SK-N-MC (cell line): ENCODE measurements at regions not wholly inside any gene's neighbourhood (a gene's known extent, or its start where the extent isn't known, plus 50 kb on each side); places are given as distances from the start of the nearest gene placed in this dataset.
"Not testable (repeated sequence)": the region's sequence is repeated elsewhere in the genome, so short reads cannot be mapped to it uniquely, and the experiment has no call there.

ENCODE experiments used
- DNase-seq: peaks from one replicate; pipeline ENCODE4 v3.0.0-alpha.2; 2011; ENCODE audit warnings: low read depth, low spot score
- H3K27ac ChIP-seq: fragments of 200-600 bp; sonication (generic); 2 replicates; pipeline ENCODE4 v1.5.1; 2016; ENCODE audit warnings: mixed run types
- H3K36me3 ChIP-seq: fragments of 200-600 bp; sonication (generic); 2 replicates; pipeline ENCODE4 v1.6.1; 2017; ENCODE audit warnings: antibody characterized with exemption, low read length, mixed read lengths; ENCODE audit not compliant: insufficient read depth
- H3K4me3 ChIP-seq: fragments of 200-600 bp; sonication (generic); 2 replicates; pipeline ENCODE4 v1.5.1; 2016
- H3K9ac ChIP-seq: fragments of 200-600 bp; sonication (generic); 2 replicates; pipeline ENCODE4 v1.8.0; 2017; ENCODE audit warnings: mixed run types, mixed read lengths; ENCODE audit not compliant: insufficient read length
- H3K9me3 ChIP-seq: fragments of 200-600 bp; sonication (generic); 2 replicates; pipeline ENCODE4 v1.6.1; 2017; ENCODE audit warnings: low read depth, mild to moderate bottlenecking, antibody characterized with exemption, low read length, moderate library complexity, mixed read lengths
- EZH2 ChIP-seq: fragments of 200-600 bp; sonication (generic); IDR thresholded peaks from one replicate; pipeline ENCODE4 v1.6.1; 2017; ENCODE audit warnings: antibody characterized with exemption
- FOXP2 ChIP-seq: optimal IDR thresholded peaks from 2 replicates; pipeline ENCODE3; 2011; ENCODE audit warnings: mild to moderate bottlenecking, moderate library complexity; ENCODE audit not compliant: insufficient read depth; ENCODE audit errors: extremely low read length, control extremely low read depth
- POLR2AphosphoS5 ChIP-seq: IDR thresholded peaks from 2 replicates; pipeline ENCODE4 v1.6.1; 2012; ENCODE audit warnings: mild to moderate bottlenecking, low read depth, low read length, borderline replicate concordance

- no peak overlapping the region for H3K9ac ChIP-seq
- TF ChIP-seq EZH2 (no peak), FOXP2 (no peak), POLR2AphosphoS5 (no peak)
- H3K4me3 ChIP-seq, result no peak overlapping the region
- no peaks in the 10 kb centered on the region for H3K9me3 ChIP-seq
- DNase-seq, result no peak
- H3K27ac ChIP-seq, result no peak overlapping the region
- no peaks in the 10 kb centered on the region for H3K36me3 ChIP-seq
Measured at GRCh38 chr15:96645796-96646195, 315.3 kb downstream of the NR2F2 start.

GRCh38 chr15:96648866-96649265 lies 318.4 kb downstream of the NR2F2 start:
- no peak for DNase-seq
- TF ChIP-seq FOXP2, result no peak
- no peak overlapping the region for H3K9ac ChIP-seq
- no peak overlapping the region for H3K4me3 ChIP-seq
- no peaks in the 10 kb centered on the region for H3K36me3 ChIP-seq
- H3K9me3 ChIP-seq, result no peaks in the 10 kb centered on the region
- H3K27ac ChIP-seq, result no peak overlapping the region

DNA sequence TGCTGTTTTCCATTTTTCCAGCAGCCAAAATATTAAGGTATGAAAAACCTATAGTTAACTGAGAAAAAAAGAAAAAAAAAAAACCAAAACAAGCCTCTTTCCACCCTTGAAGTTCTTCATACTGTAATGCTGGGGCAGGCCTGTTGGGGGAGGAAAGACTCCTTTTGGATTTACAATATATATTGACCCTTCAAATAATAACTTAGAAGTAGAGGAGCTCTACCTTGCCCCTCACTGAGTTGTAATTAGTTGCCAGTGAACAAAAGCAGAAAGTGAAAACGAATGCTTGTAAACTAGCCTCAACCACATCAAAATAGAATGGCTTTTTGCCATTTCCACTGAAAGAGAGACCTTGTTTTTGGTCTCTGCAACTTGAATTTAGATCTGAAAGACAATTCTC lies 326.6 kb downstream of the NR2F2 start:
- no peak overlapping the region for H3K9ac ChIP-seq
- no peak overlapping the region for H3K27ac ChIP-seq
- H3K9me3 ChIP-seq, result no peaks in the 10 kb centered on the region
- no peak overlapping the region for H3K4me3 ChIP-seq
- H3K36me3 ChIP-seq, result no peaks in the 10 kb centered on the region
- DNase-seq, result no peak
- no peak for TF ChIP-seq FOXP2
- TF ChIP-seq EZH2, result no peak
- TF ChIP-seq POLR2AphosphoS5, result no peak

- not testable (repeated sequence) for H3K27ac ChIP-seq, DNase-seq, H3K9me3 ChIP-seq, H3K4me3 ChIP-seq, H3K36me3 ChIP-seq, H3K9ac ChIP-seq
Measured at GRCh38 chr15:96666979-96667378, 336.5 kb downstream of the NR2F2 start.

DNA sequence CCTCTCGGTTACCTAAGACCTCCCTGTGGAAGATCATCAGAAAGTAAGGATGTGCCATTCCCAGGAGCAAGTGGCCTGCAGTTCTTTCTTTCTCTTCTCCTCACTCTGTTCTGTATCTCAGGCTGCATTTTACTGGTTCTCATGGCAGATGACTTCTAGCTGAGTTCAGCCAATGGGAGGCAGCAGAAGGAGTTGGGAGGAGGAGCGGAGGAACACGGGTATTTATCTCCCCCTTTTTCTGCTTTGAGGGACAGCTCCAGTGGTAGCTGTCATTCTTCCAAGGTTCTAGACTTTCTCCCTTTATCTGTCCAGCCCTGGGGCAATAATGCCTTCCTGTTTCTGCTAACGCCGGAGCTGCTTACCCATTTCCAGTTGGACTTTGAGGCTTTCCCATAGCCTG lies 339.9 kb downstream of the NR2F2 start:
- no peaks in the 10 kb centered on the region for H3K9me3 ChIP-seq
- DNase-seq, result no peak
- no peak overlapping the region for H3K4me3 ChIP-seq
- H3K9ac ChIP-seq, result no peak overlapping the region
- no peak overlapping the region for H3K27ac ChIP-seq
- no peak for TF ChIP-seq EZH2
- no peak for TF ChIP-seq FOXP2
- TF ChIP-seq POLR2AphosphoS5, result no peak
- no peaks in the 10 kb centered on the region for H3K36me3 ChIP-seq

DNA sequence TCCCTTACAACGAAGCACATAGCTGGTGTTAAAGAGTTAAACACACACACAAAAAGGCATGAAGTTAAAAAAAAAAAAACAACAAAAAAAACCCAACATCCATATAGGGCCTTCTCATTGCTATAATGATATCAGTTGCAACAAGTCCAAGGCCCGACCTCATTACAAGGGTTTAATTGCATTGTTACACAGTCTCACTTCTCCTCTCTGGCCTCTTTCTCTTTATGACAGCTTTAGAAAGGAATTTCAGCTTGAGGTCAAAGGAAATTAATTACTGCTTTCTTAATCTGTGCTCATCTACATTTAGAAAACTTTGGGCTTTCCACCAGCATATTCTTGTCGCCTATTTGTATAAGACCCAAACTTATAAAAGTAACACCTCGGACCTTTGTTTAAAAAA lies 342.1 kb downstream of the NR2F2 start:
- Histone ChIP-seq H3K4me3 (no peak overlapping the region), H3K9me3 (no peaks in the 10 kb centered on the region), H3K9ac (no peak overlapping the region), H3K27ac (no peak overlapping the region), H3K36me3 (no peaks in the 10 kb centered on the region)
- TF ChIP-seq EZH2 (no peak), POLR2AphosphoS5 (no peak), FOXP2 (no peak)
- no peak for DNase-seq

- no peak overlapping the region for H3K27ac ChIP-seq
- H3K9me3 ChIP-seq, result no peaks in the 10 kb centered on the region
- TF ChIP-seq POLR2AphosphoS5, result no peak
- TF ChIP-seq EZH2, result no peak
- no peak for TF ChIP-seq FOXP2
- no peaks in the 10 kb centered on the region for H3K36me3 ChIP-seq
- DNase-seq, result no peak
- H3K4me3 ChIP-seq, result no peak overlapping the region
- no peak overlapping the region for H3K9ac ChIP-seq
Measured at GRCh38 chr15:96678386-96678785, 347.9 kb downstream of the NR2F2 start.

GRCh38 chr15:96687388-96688107 lies 357.0 kb downstream of the NR2F2 start:
- H3K4me3 ChIP-seq, result no peak overlapping the region
- H3K9ac ChIP-seq, result no peak overlapping the region
- DNase-seq, result no peak
- no peak overlapping the region for H3K27ac ChIP-seq
- H3K36me3 ChIP-seq, result no peaks in the 10 kb centered on the region
- H3K9me3 ChIP-seq, result no peaks in the 10 kb centered on the region
- no peak for TF ChIP-seq FOXP2
- no peak for TF ChIP-seq POLR2AphosphoS5
- no peak for TF ChIP-seq EZH2

DNA sequence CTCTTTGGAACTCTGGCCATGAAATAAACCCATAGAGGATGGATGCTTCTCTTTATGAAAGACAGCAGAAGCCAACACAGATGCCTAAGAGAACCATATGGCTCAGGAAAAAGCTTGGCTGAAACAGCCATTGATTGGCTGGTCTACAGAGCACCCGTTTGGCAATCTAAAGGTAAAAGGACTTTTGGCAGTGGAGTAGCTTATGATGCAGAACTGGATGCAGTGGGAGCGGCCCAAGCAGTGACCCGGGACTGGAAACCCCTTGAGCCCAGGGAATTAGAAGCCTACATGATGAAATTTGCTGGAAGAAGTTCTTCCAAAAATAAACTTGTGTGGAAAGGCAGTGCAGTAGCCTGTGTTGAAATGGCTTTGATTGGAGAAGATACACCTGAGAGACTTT lies 360.2 kb downstream of the NR2F2 start:
- no peak for TF ChIP-seq EZH2
- H3K9ac ChIP-seq, result no peak overlapping the region
- H3K4me3 ChIP-seq, result no peak overlapping the region
- H3K9me3 ChIP-seq, result no peaks in the 10 kb centered on the region
- no peak for DNase-seq
- no peaks in the 10 kb centered on the region for H3K36me3 ChIP-seq
- H3K27ac ChIP-seq, result no peak overlapping the region
